Astrocyte of the cerebellum (primary cell): ENCODE measurements at regions not wholly inside any gene's neighbourhood (a gene's known extent, or its start where the extent isn't known, plus 50 kb on each side); places are given as distances from the start of the nearest gene placed in this dataset.

Experiments
- DNase-seq: peaks from one replicate; pipeline ENCODE4 v3.0.0-alpha.2; 2011; ENCODE audit warnings: low read depth
- H3K4me3 ChIP-seq: 2 replicates; pipeline ENCODE4 v1.5.1; 2011; ENCODE audit warnings: mild to moderate bottlenecking, low read depth, low read length, moderate library complexity
- in situ Hi-C: cut with HindIII; loops from 2 replicates; pipeline ENCODE4 v1.10.0; 2017; ENCODE audit warnings: low sequenced_read_pairs
- TF ChIP-seq, protein P1 (sequence below): IDR thresholded peaks from 2 replicates; pipeline ENCODE4 v1.5.1; 2012; ENCODE audit warnings: low read length, low read depth, moderate library complexity, mild to moderate bottlenecking; ENCODE audit errors: missing control alignments

DNA sequence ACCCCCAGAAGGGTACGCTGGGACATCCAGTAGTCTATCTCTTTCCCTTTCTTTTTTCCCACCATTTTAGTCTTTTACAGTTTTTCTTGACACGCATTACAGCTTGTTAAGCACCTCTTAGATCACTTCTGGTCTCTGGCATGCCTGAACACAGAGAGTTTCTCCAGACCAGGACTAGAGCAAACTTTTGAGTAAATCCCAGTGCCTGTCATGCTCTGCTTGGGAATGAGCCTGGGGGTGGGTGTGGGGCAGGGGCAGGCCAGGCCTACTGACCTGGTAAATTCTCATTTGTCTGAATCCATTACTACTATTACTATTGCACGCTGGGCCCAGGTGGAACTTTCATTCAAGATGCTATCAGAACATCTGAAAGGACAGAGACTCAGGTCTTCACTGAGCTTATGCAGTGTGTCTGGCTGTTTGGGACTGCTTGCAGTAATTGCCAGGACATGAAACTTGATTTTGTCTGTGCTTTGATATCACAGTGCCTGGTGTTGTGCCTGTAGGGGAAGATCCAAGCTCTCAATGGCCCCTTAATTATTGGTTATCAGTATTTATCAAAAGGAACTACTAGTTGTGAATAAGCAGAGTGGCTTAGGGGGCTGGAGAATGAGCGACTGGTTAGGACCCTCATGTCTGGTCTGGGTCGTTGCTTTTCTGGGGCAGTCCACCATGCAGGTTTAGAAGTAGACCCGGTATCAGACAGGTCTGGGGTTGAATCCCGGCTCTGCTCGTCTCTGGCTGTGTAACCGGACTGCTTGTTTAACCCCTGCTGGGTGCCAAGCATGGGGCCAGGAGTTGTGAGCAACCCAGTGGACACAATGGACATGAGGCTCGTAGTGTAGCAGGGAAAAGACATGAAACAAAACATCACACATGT lies 196.1 kb upstream of the TLE3 start:
- no peak overlapping the region for H3K4me3 ChIP-seq
- in situ Hi-C loops, result no loop called here
- DNase-seq, result no peak
- TF ChIP-seq, protein P1, sequence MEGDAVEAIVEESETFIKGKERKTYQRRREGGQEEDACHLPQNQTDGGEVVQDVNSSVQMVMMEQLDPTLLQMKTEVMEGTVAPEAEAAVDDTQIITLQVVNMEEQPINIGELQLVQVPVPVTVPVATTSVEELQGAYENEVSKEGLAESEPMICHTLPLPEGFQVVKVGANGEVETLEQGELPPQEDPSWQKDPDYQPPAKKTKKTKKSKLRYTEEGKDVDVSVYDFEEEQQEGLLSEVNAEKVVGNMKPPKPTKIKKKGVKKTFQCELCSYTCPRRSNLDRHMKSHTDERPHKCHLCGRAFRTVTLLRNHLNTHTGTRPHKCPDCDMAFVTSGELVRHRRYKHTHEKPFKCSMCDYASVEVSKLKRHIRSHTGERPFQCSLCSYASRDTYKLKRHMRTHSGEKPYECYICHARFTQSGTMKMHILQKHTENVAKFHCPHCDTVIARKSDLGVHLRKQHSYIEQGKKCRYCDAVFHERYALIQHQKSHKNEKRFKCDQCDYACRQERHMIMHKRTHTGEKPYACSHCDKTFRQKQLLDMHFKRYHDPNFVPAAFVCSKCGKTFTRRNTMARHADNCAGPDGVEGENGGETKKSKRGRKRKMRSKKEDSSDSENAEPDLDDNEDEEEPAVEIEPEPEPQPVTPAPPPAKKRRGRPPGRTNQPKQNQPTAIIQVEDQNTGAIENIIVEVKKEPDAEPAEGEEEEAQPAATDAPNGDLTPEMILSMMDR, result no peak

DNA sequence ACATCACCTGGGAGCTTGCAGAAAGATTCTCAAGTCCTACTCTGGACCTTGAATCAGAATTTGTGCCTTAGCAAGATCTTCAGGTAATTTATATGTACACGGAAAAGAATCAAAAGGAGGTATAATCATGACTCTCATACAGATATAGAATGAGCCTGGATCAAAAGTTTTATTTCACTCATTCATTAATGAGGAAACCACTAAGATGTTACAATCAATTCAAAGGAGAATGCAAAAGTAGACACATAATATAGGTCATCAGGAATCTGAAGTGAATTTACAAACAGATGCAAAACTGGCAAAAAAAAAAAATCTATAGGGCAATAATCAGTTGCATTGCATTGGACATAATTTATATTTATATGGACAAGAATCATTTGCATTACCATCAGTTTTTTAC lies 195.4 kb upstream of the TLE3 start:
- DNase-seq, result no peak
- in situ Hi-C loops, result no loop called here
- TF ChIP-seq, protein P1, result no peak
- no peak overlapping the region for H3K4me3 ChIP-seq

DNA sequence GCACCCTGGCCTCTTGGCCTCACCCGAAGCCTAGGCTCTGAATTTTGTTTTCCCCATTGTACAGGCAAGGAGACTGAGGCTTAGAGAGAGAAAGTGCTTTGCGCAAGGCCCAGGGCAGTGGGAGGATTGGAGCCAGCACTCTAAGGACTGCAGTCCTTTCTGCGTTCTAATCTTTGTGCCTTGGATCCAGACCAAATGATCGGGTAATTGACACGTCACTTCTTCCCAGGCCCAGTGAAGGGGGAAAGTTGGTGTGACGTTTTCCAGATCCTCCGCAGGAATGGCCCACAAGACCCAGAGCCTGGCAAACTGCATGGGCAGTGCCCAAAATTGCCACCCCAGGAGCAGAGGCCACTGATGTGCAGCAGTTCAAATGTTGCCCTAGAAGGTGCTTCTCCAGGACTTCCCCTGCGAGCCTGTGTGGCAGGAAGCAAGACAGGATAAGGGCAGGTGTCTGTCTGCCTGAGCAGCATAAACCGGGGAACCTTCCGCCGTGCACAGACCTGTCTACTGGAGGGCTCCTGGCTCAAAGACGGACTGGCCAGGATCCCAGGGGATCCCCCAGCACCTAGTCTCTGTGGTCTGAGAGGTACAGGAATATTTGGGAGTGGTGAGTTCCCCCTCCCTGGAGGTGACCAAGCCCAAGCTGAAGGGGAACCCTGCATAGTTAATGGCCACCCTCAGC lies 194.5 kb upstream of the TLE3 start:
- H3K4me3 ChIP-seq, result no peak overlapping the region
- no peak for DNase-seq
- in situ Hi-C loops, result no loop called here
- TF ChIP-seq, protein P1, result no peak

- no peak for DNase-seq
- TF ChIP-seq, protein P1, result no peak
- H3K4me3 ChIP-seq, result no peak overlapping the region
- in situ Hi-C loops, result no loop called here
Measured at GRCh38 chr15:70291305-70292075, 193.8 kb upstream of the TLE3 start.

GRCh38 chr15:70290708-70291107 lies 193.0 kb upstream of the TLE3 start:
- TF ChIP-seq, protein P1, result no peak
- H3K4me3 ChIP-seq, result no peak overlapping the region
- DNase-seq, result no peak
- in situ Hi-C loops, result no loop called here

DNA sequence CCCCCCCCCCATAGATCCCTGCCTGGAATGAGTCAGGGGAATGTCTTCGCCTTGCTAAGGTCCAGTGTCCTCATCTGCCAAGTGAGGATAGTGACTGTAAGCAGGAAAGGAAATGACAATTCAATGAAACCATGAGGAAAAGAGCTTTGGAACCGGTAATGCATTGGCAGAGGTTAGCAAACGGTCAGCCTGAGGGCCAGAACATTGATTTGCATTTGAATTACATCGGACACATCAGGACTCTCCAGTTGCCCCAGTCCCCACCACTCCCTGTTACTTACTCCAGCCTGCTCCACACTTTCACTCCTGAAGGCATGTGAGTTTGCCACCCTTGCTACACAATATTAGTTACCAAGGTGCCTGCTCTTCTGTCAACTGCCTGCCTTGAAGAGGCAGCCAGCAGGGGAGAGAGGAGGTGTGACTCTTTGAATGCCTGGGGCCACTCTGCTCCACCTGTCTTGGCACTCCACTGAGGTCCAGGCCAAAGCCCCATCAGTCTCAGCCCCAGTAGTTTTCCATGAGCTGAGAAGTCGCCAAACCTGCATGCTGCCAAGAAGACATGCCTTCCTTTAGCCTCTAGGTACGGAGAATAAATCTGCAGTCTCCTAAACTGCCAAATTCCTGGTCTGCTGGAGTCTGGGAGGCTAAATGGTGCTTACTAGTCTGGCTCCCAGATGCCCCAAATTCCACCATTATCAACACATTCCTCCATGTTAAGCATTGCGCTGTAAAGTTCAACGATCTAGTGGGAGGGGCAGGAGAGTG lies 191.7 kb upstream of the TLE3 start:
- in situ Hi-C loops, result no loop called here
- DNase-seq, result no peak
- H3K4me3 ChIP-seq, result no peak overlapping the region
- TF ChIP-seq, protein P1, result no peak
